Non-pigmented ciliary epithelial cell (primary cell): ENCODE measurements at regions not wholly inside any gene's neighbourhood (a gene's known extent, or its start where the extent isn't known, plus 50 kb on each side); places are given as distances from the start of the nearest gene placed in this dataset.
"Not testable (repeated sequence)": the region's sequence is repeated elsewhere in the genome, so short reads cannot be mapped to it uniquely, and the experiment has no call there.

ENCODE experiments used
- DNase-seq: peaks from one replicate; pipeline ENCODE4 v3.0.0-alpha.2; 2010; ENCODE audit warnings: low read depth

GRCh38 chr11:24384240-24384639, 112.6 kb upstream of the LUZP2 start:
- DNase-seq, result no peak

GRCh38 chr11:24386546-24387397, 110.1 kb upstream of the LUZP2 start:
- no peak for DNase-seq

- DNase-seq, result no peak
Measured at GRCh38 chr11:24389575-24389974, 107.3 kb upstream of the LUZP2 start.

- DNase-seq, result no peak
Measured at GRCh38 chr11:24390016-24390415, 106.8 kb upstream of the LUZP2 start.

GRCh38 chr11:24390762-24391161, 106.1 kb upstream of the LUZP2 start:
- DNase-seq, result no peak

GRCh38 chr11:24391167-24391566, 105.7 kb upstream of the LUZP2 start:
- DNase-seq, result no peak

- DNase-seq, result no peak
Measured at GRCh38 chr11:24400059-24400665, 96.7 kb upstream of the LUZP2 start.

GRCh38 chr11:24406389-24406788, 90.5 kb upstream of the LUZP2 start:
- DNase-seq, result no peak

- no peak for DNase-seq
Measured at GRCh38 chr11:24406980-24407379, 89.9 kb upstream of the LUZP2 start.

GRCh38 chr11:24407733-24408132, 89.1 kb upstream of the LUZP2 start:
- DNase-seq, result no peak

GRCh38 chr11:24408202-24408601, 88.7 kb upstream of the LUZP2 start:
- DNase-seq, result no peak

GRCh38 chr11:24411791-24412190, 85.1 kb upstream of the LUZP2 start:
- no peak for DNase-seq

- no peak for DNase-seq
Measured at GRCh38 chr11:24412722-24413121, 84.1 kb upstream of the LUZP2 start.

GRCh38 chr11:24413391-24413790, 83.5 kb upstream of the LUZP2 start:
- peak; percentile 20 for DNase-seq

GRCh38 chr11:24415955-24416636, 80.8 kb upstream of the LUZP2 start:
- not testable (repeated sequence) for DNase-seq

GRCh38 chr11:24421766-24422165, 75.1 kb upstream of the LUZP2 start:
- no peak for DNase-seq

GRCh38 chr11:24422376-24422775, 74.5 kb upstream of the LUZP2 start:
- peak; percentile 14 for DNase-seq

GRCh38 chr11:24437123-24437522, 59.7 kb upstream of the LUZP2 start:
- no peak for DNase-seq
